KMS-11 (cell line): ENCODE measurements at regions not wholly inside any gene's neighbourhood (a gene's known extent, or its start where the extent isn't known, plus 50 kb on each side); places are given as distances from the start of the nearest gene placed in this dataset.
A peak's percentile ranks its signal among the peaks of the same experiment; 100 is the strongest.

Experiments
- H2AFZ ChIP-seq: fragments of 200-600 bp; sonication (generic); 2 replicates; pipeline ENCODE4 v1.6.1; 2016; ENCODE audit warnings: antibody characterized with exemption, mixed run types, low read depth
- H3K27ac ChIP-seq: fragments of 200-600 bp; sonication (generic); 2 replicates; pipeline ENCODE4 v1.6.1; 2016; ENCODE audit warnings: mild to moderate bottlenecking, mixed run types
- H3K27me3 ChIP-seq: fragments of 200-600 bp; sonication (generic); 2 replicates; pipeline ENCODE4 v1.6.1; 2017; ENCODE audit warnings: mild to moderate bottlenecking, low read depth, mixed run types, moderate library complexity; ENCODE audit not compliant: insufficient read depth
- H3K36me3 ChIP-seq: fragments of 200-600 bp; sonication (generic); 2 replicates; pipeline ENCODE4 v1.6.1; 2017; ENCODE audit warnings: mild to moderate bottlenecking, mixed run types; ENCODE audit not compliant: insufficient read depth
- H3K4me1 ChIP-seq: fragments of 200-600 bp; sonication (generic); 2 replicates; pipeline ENCODE4 v1.6.1; 2016; ENCODE audit warnings: mild to moderate bottlenecking, low read depth, mixed run types; ENCODE audit not compliant: poor library complexity, severe bottlenecking
- H3K4me2 ChIP-seq: fragments of 200-600 bp; sonication (generic); 2 replicates; pipeline ENCODE4 v1.7.0; 2016; ENCODE audit warnings: mild to moderate bottlenecking, mixed run types
- H3K4me3 ChIP-seq: fragments of 200-600 bp; sonication (generic); IDR thresholded peaks from 2 replicates; pipeline ENCODE4 v1.6.1; 2017; ENCODE audit warnings: low read depth, low read length, mixed read lengths; ENCODE audit not compliant: insufficient read depth
- H3K79me2 ChIP-seq: fragments of 200-600 bp; sonication (generic); 2 replicates; pipeline ENCODE4 v1.6.1; 2016; ENCODE audit warnings: low read depth, mixed run types; ENCODE audit not compliant: insufficient read depth
- H3K9ac ChIP-seq: fragments of 200-600 bp; sonication (generic); 2 replicates; pipeline ENCODE4 v1.6.1; 2016; ENCODE audit warnings: mild to moderate bottlenecking, mixed run types
- H4K20me1 ChIP-seq: fragments of 200-600 bp; sonication (generic); 2 replicates; pipeline ENCODE4 v1.6.1; 2016; ENCODE audit warnings: mild to moderate bottlenecking, mixed run types; ENCODE audit not compliant: insufficient read depth
- TF ChIP-seq, protein P1 (sequence below): fragments of 200-600 bp; sonication (generic); conservative IDR thresholded peaks from 2 replicates; pipeline ENCODE4 v1.6.1; 2017; ENCODE audit warnings: low read depth, mild to moderate bottlenecking, antibody characterized with exemption, low read length, moderate library complexity, mixed read lengths

DNA sequence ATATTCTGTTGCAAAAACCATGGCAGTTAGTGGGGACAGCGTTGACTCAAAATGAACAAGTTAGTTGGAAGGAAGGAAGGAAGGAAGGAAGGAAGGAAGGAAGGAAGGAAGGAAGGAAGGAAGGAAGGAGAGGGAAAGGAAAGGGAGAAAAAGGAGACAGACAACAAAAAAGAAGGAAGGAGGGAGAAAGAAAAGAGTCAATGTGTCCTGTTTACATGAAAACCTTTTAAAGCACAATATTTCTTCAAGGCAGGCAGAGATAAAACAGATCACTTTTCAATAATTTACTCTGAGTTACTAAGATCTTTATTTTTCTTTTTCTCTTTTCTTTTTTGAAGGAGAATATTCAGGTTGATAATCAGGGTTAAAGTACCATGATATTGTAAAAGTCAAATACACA is 99.4 kb downstream of the CCER1 start:
- H3K79me2 ChIP-seq: no peaks in the 10 kb centered on the region
- no peak overlapping the region for H3K4me2 ChIP-seq
- TF ChIP-seq, protein P1, sequence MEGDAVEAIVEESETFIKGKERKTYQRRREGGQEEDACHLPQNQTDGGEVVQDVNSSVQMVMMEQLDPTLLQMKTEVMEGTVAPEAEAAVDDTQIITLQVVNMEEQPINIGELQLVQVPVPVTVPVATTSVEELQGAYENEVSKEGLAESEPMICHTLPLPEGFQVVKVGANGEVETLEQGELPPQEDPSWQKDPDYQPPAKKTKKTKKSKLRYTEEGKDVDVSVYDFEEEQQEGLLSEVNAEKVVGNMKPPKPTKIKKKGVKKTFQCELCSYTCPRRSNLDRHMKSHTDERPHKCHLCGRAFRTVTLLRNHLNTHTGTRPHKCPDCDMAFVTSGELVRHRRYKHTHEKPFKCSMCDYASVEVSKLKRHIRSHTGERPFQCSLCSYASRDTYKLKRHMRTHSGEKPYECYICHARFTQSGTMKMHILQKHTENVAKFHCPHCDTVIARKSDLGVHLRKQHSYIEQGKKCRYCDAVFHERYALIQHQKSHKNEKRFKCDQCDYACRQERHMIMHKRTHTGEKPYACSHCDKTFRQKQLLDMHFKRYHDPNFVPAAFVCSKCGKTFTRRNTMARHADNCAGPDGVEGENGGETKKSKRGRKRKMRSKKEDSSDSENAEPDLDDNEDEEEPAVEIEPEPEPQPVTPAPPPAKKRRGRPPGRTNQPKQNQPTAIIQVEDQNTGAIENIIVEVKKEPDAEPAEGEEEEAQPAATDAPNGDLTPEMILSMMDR: no peak
- H3K9ac ChIP-seq: no peak overlapping the region
- no peak overlapping the region for H3K27ac ChIP-seq
- no peak overlapping the region for H2AFZ ChIP-seq
- H3K36me3 ChIP-seq: no peaks in the 10 kb centered on the region
- no peaks in the 10 kb centered on the region for H4K20me1 ChIP-seq
- H3K27me3 ChIP-seq: no peaks in the 10 kb centered on the region
- peaks cover 26% of the 10 kb centered on the region for H3K4me1 ChIP-seq
- no peak overlapping the region for H3K4me3 ChIP-seq

DNA sequence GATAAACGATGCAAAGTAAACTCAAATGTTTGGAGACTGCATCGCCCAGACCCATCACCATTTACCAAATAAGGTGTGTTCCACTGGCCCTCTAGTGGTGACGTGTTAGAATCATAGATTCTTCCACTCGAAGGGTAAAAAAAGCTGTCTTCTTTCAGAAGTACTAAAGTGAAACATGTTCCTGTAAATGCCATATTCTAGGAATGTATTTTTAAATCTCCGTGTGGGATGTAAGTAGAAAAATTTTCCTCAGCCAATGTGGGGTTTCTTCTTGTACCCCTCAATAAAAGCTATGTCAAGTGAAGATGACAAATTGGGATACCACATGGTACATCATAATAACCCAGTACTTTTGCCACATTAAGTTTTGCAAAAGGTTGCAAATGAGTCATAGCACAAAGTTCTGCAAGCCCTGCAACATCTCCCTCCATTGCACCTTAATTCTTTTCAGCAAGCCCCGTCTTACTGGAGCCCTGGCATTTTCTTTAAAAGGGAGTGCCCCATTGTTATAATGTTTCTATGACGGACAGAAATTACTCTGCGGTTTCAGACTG is 100.8 kb downstream of the CCER1 start:
- Histone ChIP-seq H3K9ac (no peak overlapping the region), H3K4me3 (no peak overlapping the region), H3K4me2 (no peak overlapping the region), H3K36me3 (no peaks in the 10 kb centered on the region), H3K4me1 (peaks cover 33% of the 10 kb centered on the region), H3K27ac (no peak overlapping the region), H3K79me2 (no peaks in the 10 kb centered on the region), H2AFZ (no peak overlapping the region), H4K20me1 (no peaks in the 10 kb centered on the region), H3K27me3 (no peaks in the 10 kb centered on the region)
- TF ChIP-seq, protein P1: peak; percentile 63

DNA sequence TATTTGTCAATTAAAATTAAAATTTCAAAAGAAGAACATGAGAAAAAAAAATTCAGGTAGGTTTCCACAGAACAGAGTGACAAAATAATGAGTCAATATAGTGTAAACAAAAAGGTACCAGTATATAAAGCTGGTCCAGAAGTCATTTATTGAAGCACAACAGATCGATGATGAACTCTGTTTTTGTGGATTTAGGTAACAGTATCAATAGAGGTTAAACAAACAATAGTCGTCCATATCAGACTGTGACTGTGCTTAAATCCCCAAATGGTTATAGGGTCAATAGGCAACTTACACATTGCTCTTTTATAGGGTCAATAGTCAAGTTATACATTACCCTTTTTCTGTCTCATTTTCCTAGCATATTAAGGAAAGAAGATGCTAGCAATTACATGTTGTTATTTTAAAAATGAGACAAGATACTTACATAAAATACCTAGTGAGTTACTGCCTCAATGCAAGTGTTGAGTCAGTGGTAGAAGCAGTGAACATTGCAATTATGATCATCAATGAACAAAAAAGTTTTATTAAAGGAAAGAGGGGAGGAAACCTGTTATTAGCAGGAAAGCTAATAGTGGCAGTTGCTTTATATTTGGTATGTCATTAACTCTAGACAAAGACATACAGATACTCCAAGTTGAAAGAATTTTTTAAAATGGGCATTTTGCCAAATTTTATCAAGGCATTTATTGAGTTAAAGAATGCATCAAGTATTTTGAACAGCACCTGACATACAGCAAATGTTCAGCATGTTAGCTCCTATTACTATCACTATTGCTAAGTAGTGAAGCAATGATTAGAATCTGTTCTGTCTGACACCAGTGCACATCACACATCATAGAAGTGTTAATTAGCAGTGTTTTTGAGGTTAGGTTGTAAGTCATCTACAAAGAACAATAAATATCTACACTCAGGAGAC is 102.9 kb downstream of the CCER1 start:
- no peaks in the 10 kb centered on the region for H3K36me3 ChIP-seq
- TF ChIP-seq, protein P1: no peak
- no peaks in the 10 kb centered on the region for H3K79me2 ChIP-seq
- H3K27ac ChIP-seq: no peak overlapping the region
- H3K27me3 ChIP-seq: no peaks in the 10 kb centered on the region
- H3K9ac ChIP-seq: no peak overlapping the region
- H2AFZ ChIP-seq: no peak overlapping the region
- no peak overlapping the region for H3K4me2 ChIP-seq
- no peak overlapping the region for H3K4me3 ChIP-seq
- no peaks in the 10 kb centered on the region for H4K20me1 ChIP-seq
- peaks cover 12% of the 10 kb centered on the region for H3K4me1 ChIP-seq

DNA sequence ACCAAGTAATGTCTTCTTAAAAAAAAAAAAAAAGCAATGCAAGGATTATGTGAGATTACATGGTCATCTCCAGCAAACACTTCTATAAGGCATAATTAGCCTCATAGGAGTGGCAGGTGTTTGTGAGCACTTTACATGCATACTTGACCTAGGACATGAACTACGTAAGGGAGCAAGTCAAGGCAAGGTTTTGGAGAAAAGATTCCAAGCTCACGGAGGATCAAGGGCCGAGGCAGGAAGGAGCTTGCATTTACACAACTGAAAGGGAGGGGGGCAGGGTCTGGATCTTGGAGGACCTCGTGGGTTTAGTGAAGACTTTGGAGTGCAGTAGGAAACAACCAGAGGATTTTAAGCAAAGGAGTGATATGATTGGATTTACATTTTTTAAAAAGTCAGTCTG is 112.5 kb downstream of the CCER1 start:
- Histone ChIP-seq H3K79me2 (no peaks in the 10 kb centered on the region), H3K9ac (no peak overlapping the region), H3K4me3 (no peak overlapping the region), H2AFZ (no peak overlapping the region), H3K27ac (no peak overlapping the region), H3K27me3 (no peaks in the 10 kb centered on the region), H3K4me1 (no peaks in the 10 kb centered on the region), H4K20me1 (no peaks in the 10 kb centered on the region), H3K36me3 (no peaks in the 10 kb centered on the region), H3K4me2 (no peak overlapping the region)
- TF ChIP-seq, protein P1: no peak
